ENCODE measurements at regions not wholly inside any gene's neighbourhood (a gene's known extent, or its start where the extent isn't known, plus 50 kb on each side); places are given as distances from the start of the nearest gene placed in this dataset.
"Not testable (repeated sequence)": the region's sequence is repeated elsewhere in the genome, so short reads cannot be mapped to it uniquely, and the experiment has no call there.

GRCh38 chr6:115203381-115203780, 857.3 kb downstream of the FRK start:
- DNase-seq (ENCODE audit: low spot score) = no peak
- intact Hi-C loops (cut with DNase I) = no loop called here

DNA sequence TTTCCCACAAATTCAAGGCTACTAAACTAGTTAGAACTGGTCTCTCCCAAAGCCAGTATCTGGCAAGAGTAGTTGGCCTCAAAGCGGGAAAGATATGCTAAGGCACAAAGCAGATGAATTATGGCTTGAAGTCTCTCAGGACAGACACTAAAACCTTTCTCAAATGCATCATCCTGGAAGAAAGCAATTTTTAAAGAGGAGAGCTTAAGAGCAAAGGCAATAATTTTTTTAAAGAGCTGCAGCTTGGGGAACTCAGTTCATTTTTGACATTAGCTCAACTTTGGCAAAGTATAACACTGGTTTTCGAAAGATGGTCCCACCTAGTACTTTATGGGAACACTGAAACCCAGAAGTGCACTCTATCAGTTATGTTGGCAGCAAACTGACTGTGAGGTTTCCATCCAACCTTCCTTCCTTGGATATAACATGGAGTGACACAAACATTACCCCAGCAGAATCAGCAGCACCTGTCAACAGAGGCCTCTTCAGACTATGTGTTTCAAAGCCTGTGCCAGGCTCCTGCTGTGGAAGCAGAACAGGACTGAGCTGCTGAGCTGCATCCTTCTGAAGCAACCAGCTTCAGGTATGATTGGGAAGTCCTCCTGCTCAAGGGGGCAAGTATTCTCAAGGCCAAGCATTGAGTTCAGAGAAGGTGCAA, 852.3 kb upstream of the HS3ST5 start:
- intact Hi-C loops (cut with DNase I) = no loop called here

GRCh38 chr6:115191989-115192388, 849.2 kb upstream of the HS3ST5 start:
- no peak for DNase-seq (ENCODE audit: low spot score)
- intact Hi-C loops (cut with DNase I) = no loop called here

More for the DNA sequence above, 852.3 kb upstream of the HS3ST5 start:
- no peak for DNase-seq (ENCODE audit: low spot score)

DNA sequence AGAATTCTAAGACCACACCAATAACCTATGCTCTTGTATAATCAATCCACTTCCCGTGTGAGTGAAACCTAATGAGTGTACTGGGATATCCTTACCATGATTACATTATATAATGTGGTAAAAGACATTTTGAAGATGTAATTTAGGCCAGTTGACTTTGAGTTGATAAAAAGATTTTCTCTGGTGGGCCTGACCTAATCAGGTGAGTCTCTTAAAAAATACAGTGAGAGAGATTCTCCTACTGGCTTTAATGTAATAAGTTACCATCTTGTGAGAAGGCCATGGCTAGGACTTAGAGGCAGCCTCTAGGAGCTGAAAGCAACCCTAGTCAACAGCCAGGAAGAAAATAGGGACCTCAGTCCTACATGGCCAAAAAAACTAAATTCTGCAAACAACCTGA, 847.7 kb upstream of the HS3ST5 start:
- no peak for DNase-seq (ENCODE audit: low spot score)
- intact Hi-C loops (cut with DNase I) = no loop called here

DNA sequence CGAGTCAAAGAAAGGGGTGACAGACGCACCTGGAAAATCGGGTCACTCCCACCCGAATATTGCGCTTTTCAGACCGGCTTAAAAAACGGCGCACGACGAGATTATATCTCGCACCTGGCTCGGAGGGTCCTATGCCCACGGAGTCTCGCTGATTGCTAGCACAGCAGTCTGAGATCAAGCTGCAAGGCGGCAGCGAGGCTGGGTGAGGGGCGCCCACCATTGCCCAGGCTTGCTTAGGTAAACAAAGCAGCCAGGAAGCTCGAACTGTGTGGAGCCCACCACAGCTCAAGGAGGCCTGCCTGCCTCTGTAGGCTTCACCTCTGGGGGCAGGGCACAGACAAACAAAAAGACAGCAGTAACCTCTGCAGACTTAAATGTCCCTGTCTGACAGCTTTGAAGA, 832.6 kb upstream of the HS3ST5 start:
- intact Hi-C loops (cut with DNase I); DNase-seq (ENCODE audit: low spot score): not testable (repeated sequence)

DNA sequence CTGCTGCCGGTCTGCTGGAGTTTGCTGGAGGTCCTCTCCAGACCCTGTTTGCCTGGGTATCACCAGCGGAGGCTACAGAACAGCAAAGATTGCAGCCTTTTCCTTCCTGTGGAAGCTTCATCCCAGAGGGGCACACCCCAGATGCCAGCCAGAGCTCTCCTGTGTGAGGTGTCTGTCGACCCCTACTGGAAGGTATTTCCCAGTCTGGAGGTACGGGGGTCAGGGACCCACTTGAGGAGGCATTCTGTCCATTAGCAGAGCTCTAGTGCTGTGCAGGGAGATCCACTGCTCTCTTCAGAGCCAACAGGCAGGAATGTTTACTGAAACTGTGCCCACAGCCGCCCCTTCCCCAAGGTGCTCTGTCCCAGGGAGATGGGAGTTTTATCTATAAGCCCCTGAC, 823.1 kb upstream of the HS3ST5 start:
- intact Hi-C loops (cut with DNase I) = not testable (repeated sequence)
- peak; percentile 43 for DNase-seq (ENCODE audit: low spot score)

DNA sequence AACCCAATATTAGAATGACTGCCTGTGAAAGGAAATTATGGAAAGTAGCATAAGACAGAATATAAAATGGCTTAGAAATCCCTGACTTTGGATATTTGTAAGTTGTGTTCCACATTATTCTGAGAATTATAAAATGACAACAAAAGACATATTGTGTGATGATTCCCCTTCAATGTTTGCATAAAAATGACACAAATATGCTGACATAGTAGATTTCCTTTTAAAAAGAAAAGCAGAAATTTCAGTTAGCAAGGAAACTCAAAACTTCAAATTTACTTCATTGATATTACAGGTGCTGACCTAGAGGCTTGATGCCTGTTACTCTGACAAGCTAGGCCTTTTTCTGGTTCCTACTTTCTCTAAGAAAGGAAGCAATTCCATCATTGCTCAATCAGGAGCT, 816.9 kb upstream of the HS3ST5 start:
- no peak for DNase-seq (ENCODE audit: low spot score)
- intact Hi-C loops (cut with DNase I) = no loop called here

DNA sequence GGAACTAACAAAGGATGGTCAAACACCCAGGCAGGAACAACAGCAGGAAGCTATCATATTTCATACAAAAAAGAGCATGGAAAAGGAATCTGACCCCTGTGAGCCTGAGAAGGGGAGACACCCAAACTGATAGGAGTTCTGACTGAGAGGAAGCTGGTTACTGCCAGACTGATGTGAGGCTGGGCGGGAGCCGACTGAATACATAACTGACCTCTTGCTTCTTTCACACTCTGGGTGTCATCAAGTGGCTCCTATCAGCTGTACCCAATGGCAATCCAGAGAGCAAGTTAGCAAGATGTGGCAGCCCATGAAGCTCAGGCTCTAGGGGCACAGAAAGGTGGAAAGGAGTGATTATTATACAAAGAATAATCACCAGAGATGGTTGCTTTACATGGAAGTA, 795.1 kb upstream of the HS3ST5 start:
- intact Hi-C loops (cut with DNase I) = no loop called here
- DNase-seq (ENCODE audit: low spot score) = peak; percentile 32

GRCh38 chr6:115133790-115134189, 791.0 kb upstream of the HS3ST5 start:
- intact Hi-C loops (cut with DNase I) = no loop called here
- no peak for DNase-seq (ENCODE audit: low spot score)

DNA sequence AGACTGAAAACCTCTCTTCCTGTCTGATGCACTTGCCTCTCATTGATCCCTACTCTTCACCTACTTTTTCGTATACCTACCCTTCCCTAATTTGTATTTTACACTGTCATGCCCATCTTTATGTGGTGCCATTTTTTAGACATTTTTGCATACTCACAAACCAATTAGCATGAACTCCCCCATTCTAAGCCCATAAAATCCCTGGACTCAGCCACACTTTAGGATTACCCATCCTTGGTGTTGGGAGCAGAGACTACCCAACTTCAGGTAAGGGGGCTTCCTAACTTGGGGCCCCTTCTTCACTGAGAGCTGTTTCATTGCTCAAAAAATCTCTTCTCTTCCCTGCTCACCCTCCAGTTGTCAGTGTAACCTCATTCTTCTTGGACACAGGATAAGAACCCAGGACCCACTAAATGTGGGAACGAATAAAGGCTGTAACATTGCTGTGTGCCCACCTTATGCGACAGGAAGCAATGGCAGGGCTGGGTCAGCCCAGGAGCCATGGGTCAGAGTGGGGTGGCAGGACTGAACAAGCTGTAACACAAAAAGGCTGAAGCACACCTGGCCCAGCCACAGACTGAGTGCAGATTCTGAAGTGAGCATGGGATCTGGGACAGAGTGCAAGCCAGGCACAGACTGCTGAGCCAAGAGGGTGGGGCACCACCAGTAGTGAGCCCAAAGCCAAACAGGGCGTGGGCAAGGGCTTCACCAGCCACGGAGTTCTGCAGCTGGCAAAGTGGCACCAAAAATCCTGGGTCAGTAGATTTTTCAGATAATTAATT, 789.1 kb upstream of the HS3ST5 start:
- intact Hi-C loops (cut with DNase I) = no loop called here
- peak; percentile 56 for DNase-seq (ENCODE audit: low spot score)

GRCh38 chr6:115121513-115121912, 778.7 kb upstream of the HS3ST5 start:
- DNase-seq (ENCODE audit: low spot score); intact Hi-C loops (cut with DNase I): not testable (repeated sequence)

DNA sequence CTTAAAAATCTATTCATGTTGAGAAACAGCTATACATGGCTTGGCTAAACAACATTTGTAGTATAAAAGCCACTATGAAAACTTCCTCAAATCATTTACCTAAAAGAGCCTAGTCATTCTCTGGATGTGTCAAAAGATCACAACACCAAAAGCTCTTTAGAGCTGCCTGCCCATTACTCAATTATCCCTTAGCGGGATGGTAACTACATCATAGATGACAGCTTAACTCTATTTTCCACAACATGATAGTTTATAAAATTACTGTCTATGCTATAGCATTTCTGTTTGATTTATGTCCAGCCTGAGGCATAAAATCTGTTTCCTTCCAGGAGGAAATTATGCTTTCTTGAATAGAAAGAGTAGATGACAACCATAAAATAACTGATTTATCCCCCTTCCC, 777.6 kb upstream of the HS3ST5 start:
- DNase-seq (ENCODE audit: low spot score) = no peak
- intact Hi-C loops (cut with DNase I) = no loop called here

DNA sequence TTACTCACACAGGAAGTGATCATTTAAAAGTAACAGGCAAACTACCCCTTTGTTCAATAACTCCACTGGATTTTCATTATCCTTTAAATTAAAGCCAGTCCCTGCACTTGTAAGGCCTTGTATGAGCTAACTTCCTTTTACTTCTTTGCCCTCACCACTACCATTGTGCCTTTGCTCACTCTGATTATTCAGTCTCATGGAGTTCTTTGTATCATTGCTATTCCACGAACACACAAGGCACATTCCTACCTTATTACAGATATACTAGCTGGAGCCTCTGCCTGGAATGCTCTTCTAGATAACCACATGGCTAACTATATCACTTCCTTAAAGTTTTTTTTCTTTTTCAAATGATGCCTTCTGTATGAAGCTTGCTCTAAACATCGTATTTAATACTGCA, 748.6 kb upstream of the HS3ST5 start:
- intact Hi-C loops (cut with DNase I) = no loop called here
- DNase-seq (ENCODE audit: low spot score) = no peak

DNA sequence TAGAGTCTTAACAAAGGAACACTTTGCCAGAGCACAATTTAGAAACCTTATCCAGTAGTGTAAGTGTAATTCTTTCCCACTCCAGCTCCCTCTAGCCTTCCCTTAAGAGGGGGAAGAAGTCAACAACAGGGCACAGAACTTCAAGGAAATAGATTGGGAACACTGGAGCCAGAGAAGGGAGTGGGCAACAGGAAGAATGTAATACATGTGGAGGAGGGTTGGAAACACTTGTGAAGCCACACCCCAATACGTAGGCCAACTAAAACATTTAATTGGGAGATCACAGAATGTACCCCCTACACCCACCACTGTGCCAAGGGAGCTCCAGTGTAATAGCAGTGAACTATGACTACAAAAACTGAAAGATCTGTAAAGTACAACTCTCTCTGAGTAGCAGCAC, 735.7 kb upstream of the HS3ST5 start:
- DNase-seq (ENCODE audit: low spot score) = no peak
- intact Hi-C loops (cut with DNase I) = no loop called here

- DNase-seq (ENCODE audit: low spot score) = no peak
- intact Hi-C loops (cut with DNase I) = no loop called here
Observed at GRCh38 chr6:115071962-115072361, 729.1 kb upstream of the HS3ST5 start.

GRCh38 chr6:115067690-115068447, 725.0 kb upstream of the HS3ST5 start:
- no peak for DNase-seq (ENCODE audit: low spot score)
- intact Hi-C loops (cut with DNase I) = no loop called here

DNA sequence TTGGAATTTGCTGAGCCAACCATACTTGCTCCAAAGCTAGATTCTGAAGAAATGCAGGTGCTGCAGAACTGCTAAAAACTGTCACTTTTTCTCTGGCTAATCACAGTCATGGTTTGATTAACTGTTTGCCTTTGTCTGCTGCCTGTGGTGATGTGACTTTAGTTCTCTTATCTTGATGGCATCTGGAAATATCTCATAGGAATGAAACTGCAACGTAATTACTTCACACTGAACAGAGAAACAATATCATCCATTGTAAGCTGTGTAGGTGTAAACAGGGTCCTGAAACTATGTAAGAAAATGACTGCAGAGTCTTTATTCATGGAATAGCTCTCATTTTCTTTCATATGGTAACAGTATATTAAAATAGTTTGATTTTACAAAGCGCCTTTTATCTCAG, 721.9 kb upstream of the HS3ST5 start:
- intact Hi-C loops (cut with DNase I) = no loop called here
- no peak for DNase-seq (ENCODE audit: low spot score)

DNA sequence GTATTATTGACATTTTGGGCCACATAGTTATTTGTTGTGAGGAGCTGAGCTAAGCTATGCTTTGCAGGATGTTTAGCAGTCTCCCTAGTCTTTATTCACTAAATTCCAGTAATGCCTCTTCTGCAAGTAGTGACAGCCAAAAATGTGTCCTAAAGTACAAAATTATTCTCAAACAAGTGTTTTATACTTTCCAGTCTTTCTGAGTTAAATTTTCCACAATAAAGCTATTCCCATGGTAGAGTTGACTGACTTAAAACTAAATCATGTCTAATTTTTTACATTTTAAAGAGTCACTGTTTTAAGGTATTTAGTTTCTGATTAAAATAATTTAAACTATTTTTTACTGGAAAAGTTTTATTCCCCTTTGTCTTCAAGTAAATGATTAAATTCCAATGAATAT, 717.8 kb upstream of the HS3ST5 start:
- no peak for DNase-seq (ENCODE audit: low spot score)
- intact Hi-C loops (cut with DNase I) = no loop called here

DNA sequence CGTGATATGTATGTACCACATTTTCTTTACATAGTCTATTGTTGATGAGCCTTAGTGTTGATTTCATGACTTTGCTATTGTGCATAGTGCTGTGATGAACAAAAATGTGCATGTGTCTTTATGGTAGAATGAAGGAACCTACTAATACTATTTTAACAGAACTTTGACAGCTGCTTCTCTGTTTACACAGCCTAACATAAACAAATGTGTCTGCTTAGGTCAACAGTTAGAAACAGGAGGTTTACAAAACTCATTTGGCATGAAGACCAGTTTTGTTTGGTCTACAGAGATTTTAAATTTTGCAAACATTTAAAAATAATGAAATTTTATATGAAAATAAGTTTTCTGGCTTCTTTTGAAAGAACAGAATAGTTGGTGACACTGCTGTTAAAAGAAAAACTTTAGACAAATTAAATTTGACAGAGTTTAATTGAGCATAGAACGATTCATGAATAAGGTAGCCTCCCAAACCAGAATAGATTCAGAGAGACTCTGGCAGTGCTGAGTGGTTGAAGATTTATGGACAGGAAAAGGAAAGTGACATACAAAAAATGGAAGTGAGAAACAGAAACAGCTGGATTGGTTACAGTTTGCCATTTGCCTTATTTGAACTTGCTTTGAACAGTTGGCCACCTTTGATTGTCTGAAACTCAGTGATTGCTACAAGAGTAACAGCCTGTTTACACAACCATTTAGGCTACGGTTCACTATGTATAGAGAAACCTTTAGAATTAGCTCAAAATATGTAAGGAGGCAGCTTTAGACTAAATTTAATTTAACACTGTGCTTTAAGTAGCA, 715.8 kb upstream of the HS3ST5 start:
- DNase-seq (ENCODE audit: low spot score) = no peak
- intact Hi-C loops (cut with DNase I) = no loop called here

GRCh38 chr6:115055579-115055978, 712.8 kb upstream of the HS3ST5 start:
- intact Hi-C loops (cut with DNase I) = no loop called here

More at GRCh38 chr6:115055579-115055978, 712.8 kb upstream of the HS3ST5 start:
- DNase-seq (ENCODE audit: low spot score) = no peak

Data from posterior vena cava (tissue), 2 donors.